ENCODE measurements at regions not wholly inside any gene's neighbourhood (a gene's known extent, or its start where the extent isn't known, plus 50 kb on each side); places are given as distances from the start of the nearest gene placed in this dataset.

GRCh38 chr20:39144757-39145156 lies 182.6 kb downstream of the DHX35 start:
- DNase-seq (ENCODE audit: low spot score): no peak

- no peak for DNase-seq (ENCODE audit: low spot score)
Measured at GRCh38 chr20:39142407-39143096, 180.4 kb downstream of the DHX35 start.

- DNase-seq (ENCODE audit: low spot score): no peak
Measured at GRCh38 chr20:39137299-39137698, 175.2 kb downstream of the DHX35 start.

- DNase-seq (ENCODE audit: low spot score): no peak
Measured at GRCh38 chr20:39136798-39137197, 174.7 kb downstream of the DHX35 start.

- no peak for DNase-seq (ENCODE audit: low spot score)
Measured at GRCh38 chr20:39135885-39136544, 173.9 kb downstream of the DHX35 start.

- no peak for DNase-seq (ENCODE audit: low spot score)
Measured at GRCh38 chr20:39133201-39133600, 171.1 kb downstream of the DHX35 start.

GRCh38 chr20:39132511-39132910 lies 170.4 kb downstream of the DHX35 start:
- DNase-seq (ENCODE audit: low spot score): no peak

GRCh38 chr20:39132093-39132492 lies 169.9 kb downstream of the DHX35 start:
- DNase-seq (ENCODE audit: low spot score): no peak

GRCh38 chr20:39130627-39131026 lies 168.5 kb downstream of the DHX35 start:
- DNase-seq (ENCODE audit: low spot score): no peak

- no peak for DNase-seq (ENCODE audit: low spot score)
Measured at GRCh38 chr20:39129523-39129922, 167.4 kb downstream of the DHX35 start.

- no peak for DNase-seq (ENCODE audit: low spot score)
Measured at GRCh38 chr20:39124064-39124463, 161.9 kb downstream of the DHX35 start.

- DNase-seq (ENCODE audit: low spot score): no peak
Measured at GRCh38 chr20:39123185-39123557, 161.0 kb downstream of the DHX35 start.

GRCh38 chr20:39117491-39117890 lies 155.3 kb downstream of the DHX35 start:
- peak; percentile 84 for DNase-seq (ENCODE audit: low spot score)

GRCh38 chr20:39116020-39116419 lies 153.9 kb downstream of the DHX35 start:
- no peak for DNase-seq (ENCODE audit: low spot score)

GRCh38 chr20:39112178-39112743 lies 150.1 kb downstream of the DHX35 start:
- peak; percentile 54 for DNase-seq (ENCODE audit: low spot score)

GRCh38 chr20:39111359-39112177 lies 149.4 kb downstream of the DHX35 start:
- no peak for DNase-seq (ENCODE audit: low spot score)

GRCh38 chr20:39110819-39111136 lies 148.6 kb downstream of the DHX35 start:
- no peak for DNase-seq (ENCODE audit: low spot score)

- DNase-seq (ENCODE audit: low spot score): no peak
Measured at GRCh38 chr20:39109933-39110818, 148.0 kb downstream of the DHX35 start.

- no peak for DNase-seq (ENCODE audit: low spot score)
Measured at GRCh38 chr20:39108746-39109145, 146.6 kb downstream of the DHX35 start.

- DNase-seq (ENCODE audit: low spot score): peak; percentile 3
Measured at GRCh38 chr20:39107741-39108140, 145.6 kb downstream of the DHX35 start.

- DNase-seq (ENCODE audit: low spot score): no peak
Measured at GRCh38 chr20:39106791-39107190, 144.6 kb downstream of the DHX35 start.

- no peak for DNase-seq (ENCODE audit: low spot score)
Measured at GRCh38 chr20:39105551-39105950, 143.4 kb downstream of the DHX35 start.

All from LoVo (cell line).